ENCODE measurements at regions not wholly inside any gene's neighbourhood (a gene's known extent, or its start where the extent isn't known, plus 50 kb on each side); places are given as distances from the start of the nearest gene placed in this dataset.

GRCh38 chr9:746661-747434, 94.6 kb upstream of the DMRT1 start:
- Histone ChIP-seq H3K4me1 (ENCODE audit: control insufficient read depth in 1 of 2, insufficient read depth in 1 of 2, low read depth in 1 of 2, low read length in 1 of 2) (peaks cover 19 to 26% of the 10 kb centered on the region in 2 experiments), H3K36me3 (peaks cover 27% of the 10 kb centered on the region), H3K27ac (no peak overlapping the region), H3K9me3 (no peaks in the 10 kb centered on the region), H3K4me3 (ENCODE audit: low read depth in 1 of 2, low read length in 1 of 2) (no peak overlapping the region), H3K27me3 (no peaks in the 10 kb centered on the region)
- TF ChIP-seq CTCF (IDR thresholded peaks at IDR 0.05) = no peak

- Histone ChIP-seq H3K27me3 (no peaks in the 10 kb centered on the region), H3K27ac (no peak overlapping the region), H3K4me3 (ENCODE audit: low read depth in 1 of 2, low read length in 1 of 2) (no peak overlapping the region), H3K36me3 (peaks cover 20% of the 10 kb centered on the region), H3K4me1 (ENCODE audit: control insufficient read depth in 1 of 2, insufficient read depth in 1 of 2, low read depth in 1 of 2, low read length in 1 of 2) (peaks cover 19 to 32% of the 10 kb centered on the region in 2 experiments), H3K9me3 (no peaks in the 10 kb centered on the region)
- no peak for TF ChIP-seq CTCF (IDR thresholded peaks at IDR 0.05)
These were observed 93.9 kb upstream of the DMRT1 start for GRCh38 chr9:747567-747966.

GRCh38 chr9:748861-749497, 92.5 kb upstream of the DMRT1 start:
- no peak overlapping the region for H3K4me3 ChIP-seq (ENCODE audit: low read depth in 1 of 2, low read length in 1 of 2)
- H3K27ac ChIP-seq = no peak overlapping the region
- H3K4me1 ChIP-seq (ENCODE audit: control insufficient read depth in 1 of 2, insufficient read depth in 1 of 2, low read depth in 1 of 2, low read length in 1 of 2) = peaks cover 19 to 32% of the 10 kb centered on the region in 2 experiments
- H3K9me3 ChIP-seq = no peaks in the 10 kb centered on the region
- peaks cover 6% of the 10 kb centered on the region for H3K36me3 ChIP-seq
- no peaks in the 10 kb centered on the region for H3K27me3 ChIP-seq
- no peak for TF ChIP-seq CTCF (IDR thresholded peaks at IDR 0.05)

DNA sequence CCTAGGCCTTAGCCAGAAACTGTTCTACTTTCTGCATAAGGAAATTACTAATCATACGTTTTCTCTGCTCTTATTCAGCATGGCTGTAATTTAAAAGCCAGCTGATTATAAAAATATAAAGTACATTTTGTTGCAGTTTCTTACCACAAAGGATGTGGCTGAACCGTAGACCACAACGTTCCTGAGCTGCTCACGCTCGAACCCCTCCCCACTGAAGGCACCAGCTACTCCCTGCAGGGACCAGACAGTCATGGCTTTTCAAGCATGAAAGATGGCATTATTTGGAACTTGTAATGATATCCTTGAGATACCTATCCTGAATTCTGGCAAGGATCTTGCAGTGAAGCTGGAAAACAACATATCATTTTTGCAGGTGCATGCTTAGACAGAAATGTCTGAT, 91.8 kb upstream of the DMRT1 start:
- TF ChIP-seq CTCF (IDR thresholded peaks at IDR 0.05) = no peak
- Histone ChIP-seq H3K9me3 (no peaks in the 10 kb centered on the region), H3K27me3 (no peaks in the 10 kb centered on the region), H3K36me3 (peaks cover 1% of the 10 kb centered on the region), H3K27ac (no peak overlapping the region), H3K4me3 (ENCODE audit: low read depth in 1 of 2, low read length in 1 of 2) (no peak overlapping the region), H3K4me1 (ENCODE audit: control insufficient read depth in 1 of 2, insufficient read depth in 1 of 2, low read depth in 1 of 2, low read length in 1 of 2) (peaks cover 19 to 32% of the 10 kb centered on the region in 2 experiments)

DNA sequence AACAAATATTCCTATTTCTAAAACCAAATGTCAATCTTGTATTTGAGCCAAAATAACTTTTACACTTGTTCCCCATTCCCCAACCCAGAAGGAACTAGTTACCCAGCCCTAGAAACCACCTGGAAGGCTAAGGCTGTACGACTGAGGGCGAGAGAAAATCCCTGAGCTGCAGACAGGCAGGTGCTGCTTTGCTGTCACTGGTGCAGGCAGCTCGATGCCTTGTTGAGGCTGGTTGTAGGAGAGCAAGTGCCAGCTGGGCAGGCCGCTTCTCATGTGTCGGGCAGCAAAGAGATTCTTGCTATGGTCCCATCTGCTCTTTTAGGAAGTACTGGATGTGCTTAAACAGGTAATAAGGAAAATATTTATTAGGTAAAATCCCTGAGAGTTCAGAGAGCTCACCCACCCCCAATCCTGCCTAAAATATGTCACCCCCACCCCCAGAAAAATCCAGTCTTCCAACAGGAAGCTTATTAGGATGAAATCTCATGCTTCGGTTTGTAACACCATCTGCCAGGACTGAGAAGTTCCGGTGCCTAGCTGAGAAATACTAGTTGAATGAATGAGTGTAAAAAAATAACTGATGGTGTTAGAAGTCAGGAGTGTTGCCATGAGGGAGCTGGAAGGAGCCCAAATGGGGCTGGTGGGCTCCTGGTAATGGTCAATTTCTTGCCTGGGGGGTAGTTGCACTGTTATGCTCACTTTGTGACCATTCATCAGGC, 91.1 kb upstream of the DMRT1 start:
- Histone ChIP-seq H3K9me3 (no peaks in the 10 kb centered on the region), H3K27ac (no peak overlapping the region), H3K27me3 (no peaks in the 10 kb centered on the region), H3K4me1 (ENCODE audit: control insufficient read depth in 1 of 2, insufficient read depth in 1 of 2, low read depth in 1 of 2, low read length in 1 of 2) (peaks cover 19 to 34% of the 10 kb centered on the region in 2 experiments), H3K4me3 (ENCODE audit: low read depth in 1 of 2, low read length in 1 of 2) (peak overlapping the region in 1 of 2 experiments; percentile 12), H3K36me3 (no peaks in the 10 kb centered on the region)
- no peak for TF ChIP-seq CTCF (IDR thresholded peaks at IDR 0.05)
